RPMI7951 (cell line): ENCODE measurements at regions not wholly inside any gene's neighbourhood (a gene's known extent, or its start where the extent isn't known, plus 50 kb on each side); places are given as distances from the start of the nearest gene placed in this dataset.

Experiments used
- DNase-seq: peaks from one replicate; pipeline ENCODE4 v3.0.0-alpha.2; 2012; ENCODE audit warnings: low read depth

- DNase-seq: no peak
Observed at GRCh38 chr18:55850904-55851303, 262.9 kb upstream of the TCF4 start.

- DNase-seq: no peak
Observed at GRCh38 chr18:55849391-55849790, 261.4 kb upstream of the TCF4 start.

- no peak for DNase-seq
Observed at GRCh38 chr18:55847960-55848359, 260.0 kb upstream of the TCF4 start.

- no peak for DNase-seq
Observed at GRCh38 chr18:55845221-55845620, 257.2 kb upstream of the TCF4 start.

GRCh38 chr18:55844382-55844781 lies 256.4 kb upstream of the TCF4 start:
- no peak for DNase-seq

- no peak for DNase-seq
Observed at GRCh38 chr18:55841314-55841713, 253.3 kb upstream of the TCF4 start.

GRCh38 chr18:55840601-55841170 lies 252.7 kb upstream of the TCF4 start:
- no peak for DNase-seq

- peak; percentile 89 for DNase-seq
Observed at GRCh38 chr18:55839343-55839742, 251.4 kb upstream of the TCF4 start.

- DNase-seq: peak; percentile 81
Observed at GRCh38 chr18:55838841-55839240, 250.8 kb upstream of the TCF4 start.

GRCh38 chr18:55838319-55838718 lies 250.3 kb upstream of the TCF4 start:
- DNase-seq: peak; percentile 72

- DNase-seq: peak; percentile 99
Observed at GRCh38 chr18:55833543-55833942, 245.6 kb upstream of the TCF4 start.

- DNase-seq: peak; percentile 89
Observed at GRCh38 chr18:55830544-55830943, 242.6 kb upstream of the TCF4 start.

- peak; percentile 64 for DNase-seq
Observed at GRCh38 chr18:55821219-55821618, 233.2 kb upstream of the TCF4 start.

GRCh38 chr18:55819448-55819847 lies 231.5 kb upstream of the TCF4 start:
- no peak for DNase-seq

GRCh38 chr18:55818284-55818683 lies 230.3 kb upstream of the TCF4 start:
- no peak for DNase-seq

GRCh38 chr18:55811925-55812324 lies 223.9 kb upstream of the TCF4 start:
- no peak for DNase-seq

GRCh38 chr18:55805666-55806065 lies 217.7 kb upstream of the TCF4 start:
- DNase-seq: no peak

GRCh38 chr18:55795101-55795669 lies 207.2 kb upstream of the TCF4 start:
- DNase-seq: peak; percentile 52

GRCh38 chr18:55794288-55795052 lies 206.5 kb upstream of the TCF4 start:
- peak; percentile 76 for DNase-seq

GRCh38 chr18:55790296-55790695 lies 202.3 kb upstream of the TCF4 start:
- DNase-seq: peak; percentile 90

- DNase-seq: no peak
Observed at GRCh38 chr18:55787536-55788073, 199.6 kb upstream of the TCF4 start.

GRCh38 chr18:55786651-55787272 lies 198.8 kb upstream of the TCF4 start:
- DNase-seq: peak; percentile 47

GRCh38 chr18:55783921-55784320 lies 195.9 kb upstream of the TCF4 start:
- no peak for DNase-seq
